HL-60 (cell line): ENCODE measurements at regions not wholly inside any gene's neighbourhood (a gene's known extent, or its start where the extent isn't known, plus 50 kb on each side); places are given as distances from the start of the nearest gene placed in this dataset.

Experiments
- DNase-seq, 2 experiments: peaks; one replicate each; pipeline ENCODE4 v3.0.0-alpha.2; 2010 to 2020; ENCODE audit warnings: low read depth in 1 of 2, low spot score in 1 of 2
- H3K27ac ChIP-seq: fragments of 250-450 bp; sonication (Bioruptor Pico); replicated peaks from 2 replicates; pipeline ENCODE4 v1.5.1; 2020; ENCODE audit warnings: mild to moderate bottlenecking, moderate library complexity
- H3K27me3 ChIP-seq: fragments of 250-450 bp; sonication (Bioruptor Pico); 2 replicates; pipeline ENCODE4 v1.5.1; 2021; ENCODE audit warnings: mild to moderate bottlenecking, moderate library complexity; ENCODE audit not compliant: insufficient read depth, poor library complexity, severe bottlenecking
- H3K4me3 ChIP-seq: replicated peaks from 2 replicates; pipeline ENCODE4 v1.5.1; 2011; ENCODE audit warnings: mild to moderate bottlenecking, control low read depth, low read length; ENCODE audit not compliant: insufficient read depth
- GABPA ChIP-seq: IDR thresholded peaks from 2 replicates; pipeline ENCODE4 v1.6.1; 2012; ENCODE audit warnings: low read depth
- POLR2AphosphoS5 ChIP-seq: IDR thresholded peaks from 2 replicates; pipeline ENCODE4 v1.6.1; 2012; ENCODE audit warnings: low read depth
- REST ChIP-seq: IDR thresholded peaks from 2 replicates; pipeline ENCODE4 v1.6.1; 2012; ENCODE audit warnings: low read depth; ENCODE audit not compliant: insufficient replicate concordance
- SPI1 ChIP-seq: IDR thresholded peaks from 2 replicates; pipeline ENCODE4 v1.6.1; 2012; ENCODE audit warnings: low read depth, mild to moderate bottlenecking, borderline replicate concordance
- TF ChIP-seq, protein P1 (sequence below): IDR thresholded peaks from one replicate; pipeline ENCODE4 v1.5.1; 2011; ENCODE audit warnings: low read length, control low read depth, inconsistent platforms; ENCODE audit not compliant: insufficient read depth

DNA sequence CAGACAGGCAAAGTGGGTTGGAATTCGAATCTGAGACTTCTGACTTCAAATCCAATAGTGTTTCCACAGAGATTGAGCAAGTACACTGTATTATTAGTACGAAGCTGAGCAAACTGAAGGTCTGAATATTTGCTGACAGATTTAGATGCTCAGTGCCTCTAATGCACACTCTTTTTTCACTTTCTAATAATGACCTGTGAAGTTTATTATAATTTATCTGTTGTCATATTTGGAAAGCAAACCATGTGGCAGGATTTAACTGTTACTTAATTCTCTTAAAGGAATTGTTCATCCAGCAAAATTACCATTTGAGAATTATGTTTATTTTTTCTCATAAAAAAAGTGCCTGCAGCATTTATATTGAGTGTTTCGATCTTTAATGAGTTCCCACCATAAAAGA is 277.3 kb downstream of the DMRT2 start:
- H3K27me3 ChIP-seq = no peaks in the 10 kb centered on the region
- H3K4me3 ChIP-seq = no peak overlapping the region
- no peak for TF ChIP-seq GABPA
- TF ChIP-seq REST = no peak
- TF ChIP-seq, protein P1, sequence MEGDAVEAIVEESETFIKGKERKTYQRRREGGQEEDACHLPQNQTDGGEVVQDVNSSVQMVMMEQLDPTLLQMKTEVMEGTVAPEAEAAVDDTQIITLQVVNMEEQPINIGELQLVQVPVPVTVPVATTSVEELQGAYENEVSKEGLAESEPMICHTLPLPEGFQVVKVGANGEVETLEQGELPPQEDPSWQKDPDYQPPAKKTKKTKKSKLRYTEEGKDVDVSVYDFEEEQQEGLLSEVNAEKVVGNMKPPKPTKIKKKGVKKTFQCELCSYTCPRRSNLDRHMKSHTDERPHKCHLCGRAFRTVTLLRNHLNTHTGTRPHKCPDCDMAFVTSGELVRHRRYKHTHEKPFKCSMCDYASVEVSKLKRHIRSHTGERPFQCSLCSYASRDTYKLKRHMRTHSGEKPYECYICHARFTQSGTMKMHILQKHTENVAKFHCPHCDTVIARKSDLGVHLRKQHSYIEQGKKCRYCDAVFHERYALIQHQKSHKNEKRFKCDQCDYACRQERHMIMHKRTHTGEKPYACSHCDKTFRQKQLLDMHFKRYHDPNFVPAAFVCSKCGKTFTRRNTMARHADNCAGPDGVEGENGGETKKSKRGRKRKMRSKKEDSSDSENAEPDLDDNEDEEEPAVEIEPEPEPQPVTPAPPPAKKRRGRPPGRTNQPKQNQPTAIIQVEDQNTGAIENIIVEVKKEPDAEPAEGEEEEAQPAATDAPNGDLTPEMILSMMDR = no peak
- TF ChIP-seq SPI1 = no peak
- no peak for TF ChIP-seq POLR2AphosphoS5
- DNase-seq = no peak
- H3K27ac ChIP-seq = no peak overlapping the region

DNA sequence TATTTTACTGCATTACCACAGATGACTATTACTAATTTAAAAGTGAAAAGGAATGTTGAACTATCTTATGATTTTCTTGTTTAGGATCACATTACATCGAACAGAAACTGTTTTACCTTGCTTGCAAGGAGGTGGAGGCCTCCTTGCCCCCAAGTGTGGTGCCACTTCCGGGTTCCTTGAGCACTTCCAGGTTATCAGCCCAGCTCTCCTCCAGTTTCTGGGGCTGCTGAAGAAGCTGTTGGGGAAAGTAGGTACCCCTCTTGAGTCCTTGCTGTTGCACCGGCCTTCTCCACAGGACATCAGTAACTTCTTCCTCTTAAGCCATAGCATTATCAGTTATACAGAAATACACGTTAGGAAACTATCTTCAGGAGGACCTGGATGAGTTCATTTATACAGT is 278.2 kb downstream of the DMRT2 start:
- no peak overlapping the region for H3K27ac ChIP-seq
- DNase-seq = no peak
- no peak overlapping the region for H3K4me3 ChIP-seq
- TF ChIP-seq POLR2AphosphoS5 (no peak), SPI1 (no peak), REST (no peak)
- H3K27me3 ChIP-seq = no peaks in the 10 kb centered on the region

DNA sequence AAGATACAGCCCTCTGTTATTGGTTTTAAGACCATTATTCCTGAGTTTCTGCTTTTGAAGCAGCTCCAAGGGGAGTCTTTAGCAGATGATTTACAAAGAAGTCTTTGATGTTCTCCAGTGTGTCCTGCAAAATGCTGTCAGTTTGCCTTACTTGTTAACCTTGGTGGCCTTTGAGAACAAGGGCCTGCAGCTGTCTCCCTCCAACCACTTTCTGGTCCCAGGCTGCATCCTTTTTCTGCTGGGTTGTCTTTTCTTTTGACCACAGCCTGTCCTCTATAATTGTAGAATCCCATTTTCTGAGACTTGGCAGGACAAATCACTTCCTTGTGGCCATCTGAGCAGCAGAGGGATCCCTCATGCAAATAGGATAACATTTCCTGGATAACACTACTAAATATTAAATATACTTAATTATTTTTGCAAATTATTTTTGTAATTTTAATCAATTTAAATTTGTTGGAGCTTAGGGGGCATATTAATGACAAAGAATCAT is 281.4 kb downstream of the DMRT2 start:
- no peak for DNase-seq
- Histone ChIP-seq H3K27ac (no peak overlapping the region), H3K4me3 (no peak overlapping the region), H3K27me3 (no peaks in the 10 kb centered on the region)
- TF ChIP-seq GABPA (no peak), POLR2AphosphoS5 (no peak), REST (no peak), SPI1 (no peak)
- TF ChIP-seq, protein P1 = no peak
